ENCODE measurements at regions not wholly inside any gene's neighbourhood (a gene's known extent, or its start where the extent isn't known, plus 50 kb on each side); places are given as distances from the start of the nearest gene placed in this dataset.

DNA sequence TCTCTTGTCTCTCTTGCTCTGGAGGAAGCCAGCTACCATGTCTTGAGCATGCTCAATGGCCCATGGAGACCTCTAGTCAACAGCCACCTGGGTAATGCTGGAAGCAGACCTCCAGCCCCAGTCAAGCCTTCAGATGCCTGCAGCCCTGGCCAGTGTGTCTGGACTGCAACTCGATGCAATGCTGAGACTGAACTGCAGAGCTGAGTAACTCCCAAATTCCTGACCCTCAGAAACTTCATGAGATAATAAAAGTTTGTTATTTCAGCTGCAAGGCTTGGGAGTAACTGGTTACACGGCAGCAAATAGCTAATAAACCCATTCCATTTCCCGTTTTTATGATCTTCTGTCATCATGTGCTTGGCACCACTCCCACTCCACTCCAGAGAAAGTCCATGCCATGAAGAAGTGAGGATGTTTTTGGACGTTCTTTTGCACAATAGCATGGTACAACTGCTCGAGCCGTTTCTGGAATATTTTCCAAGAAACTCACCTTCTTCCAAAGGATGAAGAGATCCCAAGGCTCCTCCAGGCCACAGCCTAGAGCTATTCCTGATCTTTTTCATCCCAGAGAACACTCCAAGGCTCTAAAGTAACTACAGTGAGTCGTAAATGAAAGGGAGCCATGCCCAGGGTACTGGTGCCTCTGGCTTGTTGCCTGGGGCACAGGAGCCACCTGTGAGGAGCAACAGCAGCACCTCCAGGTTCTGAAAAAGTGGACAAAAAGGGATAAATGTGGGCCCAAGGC lies 72.0 kb upstream of the KLF13 start:
- WGBS, 2 experiments (ENCODE audit: extremely low coverage in 1 of 2, insufficient coverage in 1 of 2, insufficient read length in 1 of 2, insufficient replicate concordance in 2 of 2, low coverage in 1 of 2, low lambda C conversion rate in 2 of 2, missing lambda C conversion rate in 1 of 2) = 84% methylated on average over 7 of the region's 7 CpGs; no CpG with 5 or more reads in 1 of the 2 experiments
- no peak overlapping the region for H3K4me2 ChIP-seq (ENCODE audit: insufficient read depth in 1 of 2, low read depth in 2 of 2, low read length in 2 of 2)
- no peak overlapping the region for H2BK12ac ChIP-seq (ENCODE audit: low read depth, low read length)
- no peak overlapping the region for H3K18ac ChIP-seq (ENCODE audit: extremely low read depth, low read length)
- H3K9ac ChIP-seq (replicated peaks in 1 of 4; ENCODE audit: extremely low read depth in 1 of 4, low read depth in 3 of 4, low read length in 3 of 4) = no peak overlapping the region
- no peak overlapping the region for H4K5ac ChIP-seq (ENCODE audit: insufficient read length, low read depth, low read length)
- POLR2A ChIA-PET (ENCODE audit: partially characterized antibody) = no interaction called here
- H4K8ac ChIP-seq (ENCODE audit: extremely low read depth, insufficient read depth, low read length) = 0 out of 2 replicates have a peak overlapping the region, but pooled peaks have one; percentile 60
- no peak for DNase-seq (ENCODE audit: low read depth in 1 of 2, low spot score in 2 of 2)
- H2BK120ac ChIP-seq (replicated peaks; ENCODE audit: low read depth, low read length) = no peak overlapping the region
- H2BK15ac ChIP-seq (ENCODE audit: low read length) = no peak overlapping the region
- no peak overlapping the region for H2BK5ac ChIP-seq (ENCODE audit: low read depth, low read length)
- H3K79me1 ChIP-seq (ENCODE audit: low read depth, low read length) = no peaks in the 10 kb centered on the region
- H3K56ac ChIP-seq (replicated peaks; ENCODE audit: insufficient read length, low read depth, low read length) = no peak overlapping the region
- no peak for FAIRE-seq
- H3K27ac ChIP-seq (ENCODE audit: low read depth, low read length) = no peak overlapping the region
- H3K14ac ChIP-seq (ENCODE audit: insufficient read length) = no peak overlapping the region
- peak overlapping the region; percentile 21 for H3K23ac ChIP-seq (ENCODE audit: insufficient read length)
- CTCF ChIA-PET (ENCODE audit: partially characterized antibody) = interaction anchor here (1.5 to 1.7 kb wide), 2 partner anchors 50 to 108 kb away, joined by 3 to 4 read pairs; no protein-coding TSS in a partner anchor
- no peaks in the 10 kb centered on the region; a peak in 1 of 7 replicates for H3K27me3 ChIP-seq (replicated peaks in 1 of 4; ENCODE audit: control insufficient read depth in 3 of 4, extremely low read depth in 1 of 4, insufficient read depth in 3 of 4, low read length in 3 of 4)
- H2BK20ac ChIP-seq (ENCODE audit: low read length) = no peak overlapping the region
- no peaks in the 10 kb centered on the region for H4K20me1 ChIP-seq (replicated peaks in 1 of 2; ENCODE audit: control insufficient read depth in 1 of 2, insufficient read depth in 2 of 2, low read length in 2 of 2)
- H3K9me3 ChIP-seq (ENCODE audit: insufficient read depth in 2 of 2, low read depth in 1 of 2, low read length in 1 of 2) = no peaks in the 10 kb centered on the region
- no peaks in the 10 kb centered on the region for H3K79me2 ChIP-seq (ENCODE audit: control insufficient read depth in 1 of 2, insufficient read depth in 2 of 2, low read length in 2 of 2)
- no peak overlapping the region for H2AFZ ChIP-seq (ENCODE audit: low read length)
- H3K4me1 ChIP-seq (replicated peaks in 1 of 4; ENCODE audit: control insufficient read depth in 3 of 4, insufficient read depth in 4 of 4, low read length in 3 of 4) = no peaks in the 10 kb centered on the region
- H3K4ac ChIP-seq (replicated peaks; ENCODE audit: insufficient read length, low read depth, low read length) = no peak overlapping the region
- no peak overlapping the region for H4K91ac ChIP-seq (replicated peaks; ENCODE audit: insufficient read length, low read length)
- H2AK5ac ChIP-seq (ENCODE audit: low read depth, low read length) = no peak overlapping the region
- no peaks in the 10 kb centered on the region for H3K23me2 ChIP-seq (ENCODE audit: low read depth, low read length)
- H3K4me3 ChIP-seq (ENCODE audit: extremely low read depth in 1 of 4, insufficient read depth in 2 of 4, low read depth in 3 of 4, low read length in 4 of 4) = no peak overlapping the region
- H3K36me3 ChIP-seq (ENCODE audit: control insufficient read depth in 2 of 4, insufficient read depth in 4 of 4, low read length in 3 of 4) = no peaks in the 10 kb centered on the region
- no peak for TF ChIP-seq KDM1A (IDR thresholded peaks at IDR 0.05; ENCODE audit: borderline replicate concordance, low read length)
- no peak for TF ChIP-seq EGR1 (IDR thresholded peaks at IDR 0.05; ENCODE audit: borderline replicate concordance, low read depth, low read length)
- no peak for TF ChIP-seq RFX5 (IDR thresholded peaks at IDR 0.05; ENCODE audit: borderline replicate concordance, low read depth, low read length)
- no peak for TF ChIP-seq NANOG (IDR thresholded peaks at IDR 0.05; ENCODE audit: insufficient read depth, low read depth, low read length, poor library complexity, severe bottlenecking)
- no peak for TF ChIP-seq KDM4A (IDR thresholded peaks at IDR 0.05; ENCODE audit: low read depth, low read length, severe bottlenecking)
- TF ChIP-seq BCL11A (IDR thresholded peaks at IDR 0.05; ENCODE audit: low read depth in 2 of 2, low read length in 2 of 2) = no peak
- no peak for TF ChIP-seq JUND (IDR thresholded peaks at IDR 0.05; ENCODE audit: low read length)
- TF ChIP-seq POLR2A (IDR thresholded peaks at IDR 0.05; ENCODE audit: control extremely low read depth in 1 of 2, low read depth in 2 of 2, low read length in 2 of 2) = no peak
- no peak for TF ChIP-seq TEAD4 (IDR thresholded peaks at IDR 0.05; ENCODE audit: low read depth, low read length)
- TF ChIP-seq SIRT6 (IDR thresholded peaks at IDR 0.05; ENCODE audit: low read length) = no peak
- no peak for TF ChIP-seq SP2 (IDR thresholded peaks at IDR 0.05; ENCODE audit: low read length)
- no peak for TF ChIP-seq EP300 (IDR thresholded peaks at IDR 0.05; ENCODE audit: borderline replicate concordance in 1 of 2, low read depth in 2 of 2, low read length in 2 of 2)
- TF ChIP-seq SP4 (IDR thresholded peaks at IDR 0.05; ENCODE audit: low read length) = no peak
